Neuronal stem cell (in vitro differentiated cells): ENCODE measurements at regions not wholly inside any gene's neighbourhood (a gene's known extent, or its start where the extent isn't known, plus 50 kb on each side); places are given as distances from the start of the nearest gene placed in this dataset.

ENCODE experiments used
- DNase-seq: peaks from one replicate; pipeline ENCODE4 v3.0.0-alpha.2; 2013; ENCODE audit warnings: low spot score
- H2AFZ ChIP-seq: one replicate; pipeline ENCODE4 v1.6.1; 2013; ENCODE audit warnings: mild to moderate bottlenecking, low read length, inconsistent platforms
- H2AK5ac ChIP-seq: 2 replicates; pipeline ENCODE4 v1.6.1; 2013; ENCODE audit warnings: low read depth, mild to moderate bottlenecking, inconsistent platforms, low read length, moderate library complexity, mixed read lengths
- H2BK120ac ChIP-seq: 2 replicates; pipeline ENCODE4 v1.6.1; 2013; ENCODE audit warnings: low read depth, mild to moderate bottlenecking, inconsistent platforms, low read length, moderate library complexity, mixed read lengths
- H2BK12ac ChIP-seq: one replicate; pipeline ENCODE4 v1.6.1; 2013; ENCODE audit warnings: low read length, inconsistent platforms
- H2BK15ac ChIP-seq: 2 replicates; pipeline ENCODE4 v1.6.1; 2013; ENCODE audit warnings: mild to moderate bottlenecking, low read length, inconsistent platforms, mixed read lengths
- H2BK5ac ChIP-seq: one replicate; pipeline ENCODE4 v1.6.1; 2013; ENCODE audit warnings: inconsistent platforms, mild to moderate bottlenecking, low read length, moderate library complexity
- H3K14ac ChIP-seq: one replicate; pipeline ENCODE4 v1.6.1; 2013; ENCODE audit warnings: low read length, inconsistent platforms
- H3K18ac ChIP-seq: 2 replicates; pipeline ENCODE4 v1.6.1; 2013; ENCODE audit warnings: low read length, inconsistent platforms
- H3K23ac ChIP-seq: 2 replicates; pipeline ENCODE4 v1.6.1; 2013; ENCODE audit warnings: low read depth, mild to moderate bottlenecking, mixed read lengths, low read length, inconsistent platforms; ENCODE audit not compliant: poor library complexity
- H3K27ac ChIP-seq: replicated peaks from 3 replicates; pipeline ENCODE4 v1.5.1; 2013; ENCODE audit warnings: low read length, inconsistent platforms
- H3K27me3 ChIP-seq, 3 experiments: 2 replicates each; pipeline ENCODE4 v1.6.1; 2013; ENCODE audit warnings: low read length in 3 of 3, mild to moderate bottlenecking in 2 of 3, inconsistent platforms in 1 of 3, low read depth in 1 of 3, mixed read lengths in 1 of 3, moderate library complexity in 1 of 3; ENCODE audit not compliant: control insufficient read depth in 3 of 3, insufficient read depth in 3 of 3
- H3K36me3 ChIP-seq, 2 donors: replicated peaks in 1 of 2; 2 replicates each; pipeline ENCODE4 v1.6.1; 2013; ENCODE audit warnings: low read length in 2 of 2; ENCODE audit not compliant: control insufficient read depth in 2 of 2, insufficient read depth in 2 of 2
- H3K4ac ChIP-seq: 2 replicates; pipeline ENCODE4 v1.6.1; 2013; ENCODE audit warnings: inconsistent platforms, mild to moderate bottlenecking, low read length, moderate library complexity
- H3K4me1 ChIP-seq, 2 donors: 1 replicate in 1 of 2; 2 replicates in 1 of 2; pipeline ENCODE4 v1.6.1; 2013; ENCODE audit warnings: low read length in 2 of 2, low read depth in 1 of 2; ENCODE audit not compliant: control insufficient read depth in 2 of 2, insufficient read depth in 1 of 2
- H3K4me2 ChIP-seq: one replicate; pipeline ENCODE4 v1.6.1; 2013; ENCODE audit warnings: mild to moderate bottlenecking, low read length, inconsistent platforms; ENCODE audit not compliant: insufficient read depth, poor library complexity, severe bottlenecking
- H3K4me3 ChIP-seq, 2 donors: 2 replicates each; pipeline ENCODE4 v1.5.1; 2013; ENCODE audit warnings: low read length in 2 of 2, mild to moderate bottlenecking in 2 of 2, inconsistent platforms in 1 of 2, moderate library complexity in 1 of 2
- H3K79me1 ChIP-seq: one replicate; pipeline ENCODE4 v1.6.1; 2013; ENCODE audit warnings: low read depth, mild to moderate bottlenecking, inconsistent platforms, low read length, moderate library complexity
- H3K9ac ChIP-seq: one replicate; pipeline ENCODE4 v1.6.1; 2013; ENCODE audit warnings: mild to moderate bottlenecking, low read depth, low read length, inconsistent platforms; ENCODE audit not compliant: poor library complexity
- H3K9me3 ChIP-seq, 2 donors: replicated peaks in 1 of 2; 2 replicates each; pipeline versions ENCODE3 to v1.6.1; 2013; ENCODE audit warnings: low read length in 2 of 2, mild to moderate bottlenecking in 2 of 2, inconsistent platforms in 1 of 2, low read depth in 1 of 2, mixed read lengths in 1 of 2, moderate library complexity in 1 of 2; ENCODE audit not compliant: control insufficient read depth in 2 of 2, insufficient read depth in 1 of 2
- H4K8ac ChIP-seq: one replicate; pipeline ENCODE4 v1.6.1; 2013; ENCODE audit warnings: low read depth, mild to moderate bottlenecking, inconsistent platforms, low read length, moderate library complexity
- H4K91ac ChIP-seq: one replicate; pipeline ENCODE4 v1.6.1; 2013; ENCODE audit warnings: low read length, low read depth, mild to moderate bottlenecking, inconsistent platforms; ENCODE audit not compliant: poor library complexity
- WGBS, 2 donors: extraction: QIAGEN DNeasy Blood & Tissue Kit; methylation state at CpG; one replicate each; pipeline ENCODE4 v1.1.7; 2013; ENCODE audit warnings: missing lambda C conversion rate in 2 of 2, mixed read lengths in 1 of 2; ENCODE audit not compliant: insufficient read length in 2 of 2, insufficient replicate concordance in 1 of 2; ENCODE audit errors: extremely low coverage in 2 of 2; 5-methylcytosine and 5-hydroxymethylcytosine counted together

DNA sequence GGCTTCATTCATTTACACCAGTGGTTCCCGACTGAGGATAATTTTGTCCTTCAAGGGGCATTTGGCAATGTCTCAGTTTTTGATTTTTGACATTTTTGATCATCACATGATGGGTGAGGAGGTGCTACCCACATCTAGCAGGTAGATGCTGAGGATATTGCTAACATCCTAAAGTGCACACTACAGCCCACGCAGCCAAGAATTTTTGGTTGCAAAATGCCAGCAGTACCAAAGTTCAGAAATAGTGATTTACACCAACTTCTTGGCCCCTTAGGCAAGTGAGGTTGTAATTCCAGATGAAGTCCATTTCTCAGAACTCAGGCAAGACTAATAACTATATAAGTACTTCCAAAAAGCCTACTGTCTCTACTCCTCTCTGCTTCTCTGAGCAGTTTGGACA lies 80.1 kb upstream of the TSHZ2 start:
- WGBS, 2 donors, result no CpG with 5 or more reads among the region's 2 CpGs
- no peak overlapping the region for H2BK5ac ChIP-seq

GRCh38 chr20:52890130-52890529 lies 82.0 kb upstream of the TSHZ2 start:
- no peak overlapping the region for H3K4ac ChIP-seq
- H3K9ac ChIP-seq, result no peak overlapping the region
- no peak overlapping the region for H3K27ac ChIP-seq
- H3K36me3 ChIP-seq, result no peaks in the 10 kb centered on the region
- no peak overlapping the region for H2BK120ac ChIP-seq
- WGBS, 2 donors, result no CpG with 5 or more reads among the region's 3 CpGs
- H3K18ac ChIP-seq, result no peak overlapping the region
- H2BK12ac ChIP-seq, result no peak overlapping the region
- H2BK5ac ChIP-seq, result no peak overlapping the region
- no peak for DNase-seq
- no peak overlapping the region for H2AK5ac ChIP-seq
- H3K79me1 ChIP-seq, result no peaks in the 10 kb centered on the region
- no peak overlapping the region for H3K23ac ChIP-seq
- no peaks in the 10 kb centered on the region for H3K27me3 ChIP-seq
- no peak overlapping the region for H4K8ac ChIP-seq
- no peak overlapping the region for H2BK15ac ChIP-seq
- H3K9me3 ChIP-seq, result no peaks in the 10 kb centered on the region
- H3K14ac ChIP-seq, result no peak overlapping the region
- H2AFZ ChIP-seq, result no peak overlapping the region
- H3K4me2 ChIP-seq, result no peak overlapping the region
- H3K4me3 ChIP-seq, result no peak overlapping the region
- no peak overlapping the region for H4K91ac ChIP-seq
- H3K4me1 ChIP-seq, result peaks cover 0 to 1% of the 10 kb centered on the region in 2 donors

More for the DNA sequence above, 80.1 kb upstream of the TSHZ2 start:
- no peaks in the 10 kb centered on the region for H3K79me1 ChIP-seq
- H3K4ac ChIP-seq, result no peak overlapping the region
- no peak overlapping the region for H2BK120ac ChIP-seq
- no peak overlapping the region for H4K91ac ChIP-seq
- H3K23ac ChIP-seq, result no peak overlapping the region
- no peak overlapping the region for H4K8ac ChIP-seq
- no peak overlapping the region for H3K27ac ChIP-seq
- no peaks in the 10 kb centered on the region for H3K27me3 ChIP-seq
- H3K18ac ChIP-seq, result no peak overlapping the region
- no peak overlapping the region for H2BK15ac ChIP-seq
- H3K9ac ChIP-seq, result no peak overlapping the region
- no peaks in the 10 kb centered on the region for H3K9me3 ChIP-seq
- H2AFZ ChIP-seq, result no peak overlapping the region
- no peak overlapping the region for H3K4me3 ChIP-seq
- no peak overlapping the region for H2BK12ac ChIP-seq
- no peaks in the 10 kb centered on the region for H3K36me3 ChIP-seq
- H2AK5ac ChIP-seq, result no peak overlapping the region
- no peak overlapping the region for H3K4me2 ChIP-seq
- H3K4me1 ChIP-seq, result peaks cover 5 to 6% of the 10 kb centered on the region in 2 donors
- H3K14ac ChIP-seq, result no peak overlapping the region
- no peak for DNase-seq

GRCh38 chr20:52889225-52889624 lies 82.9 kb upstream of the TSHZ2 start:
- no peak overlapping the region for H2BK12ac ChIP-seq
- no peaks in the 10 kb centered on the region for H3K4me1 ChIP-seq
- H3K27ac ChIP-seq, result no peak overlapping the region
- H3K36me3 ChIP-seq, result no peaks in the 10 kb centered on the region
- no peak overlapping the region for H3K4me3 ChIP-seq
- no peak overlapping the region for H2AK5ac ChIP-seq
- no peak overlapping the region for H2BK120ac ChIP-seq
- H3K9me3 ChIP-seq, result no peaks in the 10 kb centered on the region
- no CpG with 5 or more reads among the region's 4 CpGs for WGBS, 2 donors
- no peak overlapping the region for H3K23ac ChIP-seq
- H2BK15ac ChIP-seq, result no peak overlapping the region
- H4K91ac ChIP-seq, result no peak overlapping the region
- no peak overlapping the region for H3K14ac ChIP-seq
- no peaks in the 10 kb centered on the region for H3K27me3 ChIP-seq
- no peak overlapping the region for H2AFZ ChIP-seq
- no peaks in the 10 kb centered on the region for H3K79me1 ChIP-seq
- no peak overlapping the region for H3K4ac ChIP-seq
- no peak overlapping the region for H2BK5ac ChIP-seq
- no peak overlapping the region for H3K18ac ChIP-seq
- no peak for DNase-seq
- no peak overlapping the region for H3K4me2 ChIP-seq
- H4K8ac ChIP-seq, result no peak overlapping the region
- H3K9ac ChIP-seq, result no peak overlapping the region

DNA sequence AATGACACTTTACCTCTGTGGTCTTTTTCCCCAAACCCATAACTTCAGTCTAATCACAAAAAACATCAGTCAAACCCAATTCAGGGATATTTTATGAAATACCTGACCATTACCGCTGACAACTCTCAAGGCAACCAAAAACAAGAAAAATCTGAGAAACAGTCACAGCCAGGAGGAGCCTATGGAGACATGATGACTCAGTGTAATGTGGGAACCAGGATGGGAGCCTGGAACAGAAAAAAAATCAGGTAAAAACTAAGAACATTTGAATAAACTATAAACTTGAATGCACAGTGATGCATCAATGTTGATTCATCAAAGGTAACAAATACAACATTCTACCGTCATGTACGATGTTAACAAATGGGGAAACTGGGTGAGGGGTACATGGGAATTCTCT lies 84.1 kb upstream of the TSHZ2 start:
- H3K4me2 ChIP-seq, result no peak overlapping the region
- no peak overlapping the region for H3K14ac ChIP-seq
- H2AK5ac ChIP-seq, result no peak overlapping the region
- no peak overlapping the region for H2BK120ac ChIP-seq
- H3K4ac ChIP-seq, result no peak overlapping the region
- H3K4me3 ChIP-seq, result no peak overlapping the region
- no peaks in the 10 kb centered on the region for H3K79me1 ChIP-seq
- H3K27ac ChIP-seq, result no peak overlapping the region
- no peak overlapping the region for H3K23ac ChIP-seq
- H3K9me3 ChIP-seq, result no peaks in the 10 kb centered on the region
- no peak overlapping the region for H2AFZ ChIP-seq
- no peak overlapping the region for H4K8ac ChIP-seq
- H2BK5ac ChIP-seq, result no peak overlapping the region
- no peaks in the 10 kb centered on the region for H3K4me1 ChIP-seq
- H3K18ac ChIP-seq, result no peak overlapping the region
- no peak overlapping the region for H4K91ac ChIP-seq
- H2BK15ac ChIP-seq, result no peak overlapping the region
- no peak for DNase-seq
- no peak overlapping the region for H3K9ac ChIP-seq
- H3K27me3 ChIP-seq, result no peaks in the 10 kb centered on the region
- no peaks in the 10 kb centered on the region for H3K36me3 ChIP-seq
- no peak overlapping the region for H2BK12ac ChIP-seq
- no CpG with 5 or more reads among the region's 3 CpGs for WGBS, 2 donors
